ENCODE measurements at regions not wholly inside any gene's neighbourhood (a gene's known extent, or its start where the extent isn't known, plus 50 kb on each side); places are given as distances from the start of the nearest gene placed in this dataset.

GRCh38 chr12:98232753-98233390 is 282.5 kb upstream of the TMPO start:
- TF ChIP-seq POLR2A (IDR thresholded peaks at IDR 0.05; ENCODE audit: low read length) (no peak), GATA1 (IDR thresholded peaks at IDR 0.05; ENCODE audit: low read depth, low read length) (no peak)
